ENCODE measurements at regions not wholly inside any gene's neighbourhood (a gene's known extent, or its start where the extent isn't known, plus 50 kb on each side); places are given as distances from the start of the nearest gene placed in this dataset.

DNA sequence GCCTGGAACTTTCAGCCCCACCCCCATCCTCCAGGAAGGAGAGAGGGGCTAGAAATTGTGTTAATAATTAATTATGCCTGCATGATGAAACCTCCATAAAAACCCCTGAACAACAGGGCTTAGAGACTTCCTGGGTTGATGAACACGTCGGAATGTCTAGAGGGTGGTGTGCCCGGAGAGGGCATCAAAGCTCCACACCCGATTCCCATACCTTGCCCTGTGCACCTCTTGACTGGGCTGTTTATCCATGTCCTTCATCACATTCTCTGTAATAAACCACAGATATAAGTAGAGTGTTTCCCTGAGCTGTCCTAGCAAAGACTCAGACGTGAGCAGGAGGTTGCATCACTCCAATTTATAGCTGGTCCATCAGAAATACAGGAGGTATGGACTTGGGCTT is 624.0 kb downstream of the NPHP4 start:
- ATAC-seq (no peak), DNase-seq (ENCODE audit: low read depth, low spot score) (no peak), FAIRE-seq (no peak)
- CTCF ChIA-PET: no interaction called here
- in situ Hi-C loops (cut with MboI) (no loop called here), intact Hi-C loops (cut with micrococcal nuclease; ENCODE audit: unreplicated experiment) (no loop called here)
- Histone ChIP-seq H3K27ac (ENCODE audit: control insufficient read depth, insufficient read depth) (no peak overlapping the region), H4K20me1 (ENCODE audit: control insufficient read depth, insufficient read depth) (no peaks in the 10 kb centered on the region), H3K4me1 (ENCODE audit: control insufficient read depth, insufficient read depth, low read length) (no peaks in the 10 kb centered on the region), H3K4me2 (ENCODE audit: control insufficient read depth, insufficient read depth) (no peak overlapping the region), H3K27me3 (replicated peaks in 1 of 2; ENCODE audit: control insufficient read depth in 2 of 2, insufficient read depth in 2 of 2, low read length in 1 of 2) (no peaks in the 10 kb centered on the region), H3K36me3 (ENCODE audit: control insufficient read depth in 2 of 2, insufficient read depth in 2 of 2, low read length in 1 of 2) (no peaks in the 10 kb centered on the region), H3K9me3 (replicated peaks; ENCODE audit: control insufficient read depth, insufficient read depth, low read length) (no peaks in the 10 kb centered on the region), H3K9ac (ENCODE audit: control insufficient read depth, insufficient read depth, low read length) (no peak overlapping the region), H2AFZ (ENCODE audit: control insufficient read depth, low read depth, low read length) (no peak overlapping the region), H3K4me3 (no peak overlapping the region), H3K79me2 (ENCODE audit: control insufficient read depth, insufficient read depth, low read length) (no peaks in the 10 kb centered on the region)
- TF ChIP-seq, protein P1, sequence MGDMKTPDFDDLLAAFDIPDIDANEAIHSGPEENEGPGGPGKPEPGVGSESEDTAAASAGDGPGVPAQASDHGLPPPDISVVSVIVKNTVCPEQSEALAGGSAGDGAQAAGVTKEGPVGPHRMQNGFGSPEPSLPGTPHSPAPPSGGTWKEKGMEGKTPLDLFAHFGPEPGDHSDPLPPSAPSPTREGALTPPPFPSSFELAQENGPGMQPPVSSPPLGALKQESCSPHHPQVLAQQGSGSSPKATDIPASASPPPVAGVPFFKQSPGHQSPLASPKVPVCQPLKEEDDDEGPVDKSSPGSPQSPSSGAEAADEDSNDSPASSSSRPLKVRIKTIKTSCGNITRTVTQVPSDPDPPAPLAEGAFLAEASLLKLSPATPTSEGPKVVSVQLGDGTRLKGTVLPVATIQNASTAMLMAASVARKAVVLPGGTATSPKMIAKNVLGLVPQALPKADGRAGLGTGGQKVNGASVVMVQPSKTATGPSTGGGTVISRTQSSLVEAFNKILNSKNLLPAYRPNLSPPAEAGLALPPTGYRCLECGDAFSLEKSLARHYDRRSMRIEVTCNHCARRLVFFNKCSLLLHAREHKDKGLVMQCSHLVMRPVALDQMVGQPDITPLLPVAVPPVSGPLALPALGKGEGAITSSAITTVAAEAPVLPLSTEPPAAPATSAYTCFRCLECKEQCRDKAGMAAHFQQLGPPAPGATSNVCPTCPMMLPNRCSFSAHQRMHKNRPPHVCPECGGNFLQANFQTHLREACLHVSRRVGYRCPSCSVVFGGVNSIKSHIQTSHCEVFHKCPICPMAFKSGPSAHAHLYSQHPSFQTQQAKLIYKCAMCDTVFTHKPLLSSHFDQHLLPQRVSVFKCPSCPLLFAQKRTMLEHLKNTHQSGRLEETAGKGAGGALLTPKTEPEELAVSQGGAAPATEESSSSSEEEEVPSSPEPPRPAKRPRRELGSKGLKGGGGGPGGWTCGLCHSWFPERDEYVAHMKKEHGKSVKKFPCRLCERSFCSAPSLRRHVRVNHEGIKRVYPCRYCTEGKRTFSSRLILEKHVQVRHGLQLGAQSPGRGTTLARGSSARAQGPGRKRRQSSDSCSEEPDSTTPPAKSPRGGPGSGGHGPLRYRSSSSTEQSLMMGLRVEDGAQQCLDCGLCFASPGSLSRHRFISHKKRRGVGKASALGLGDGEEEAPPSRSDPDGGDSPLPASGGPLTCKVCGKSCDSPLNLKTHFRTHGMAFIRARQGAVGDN (IDR thresholded peaks at IDR 0.05): no peak
- TF ChIP-seq, protein P2, sequence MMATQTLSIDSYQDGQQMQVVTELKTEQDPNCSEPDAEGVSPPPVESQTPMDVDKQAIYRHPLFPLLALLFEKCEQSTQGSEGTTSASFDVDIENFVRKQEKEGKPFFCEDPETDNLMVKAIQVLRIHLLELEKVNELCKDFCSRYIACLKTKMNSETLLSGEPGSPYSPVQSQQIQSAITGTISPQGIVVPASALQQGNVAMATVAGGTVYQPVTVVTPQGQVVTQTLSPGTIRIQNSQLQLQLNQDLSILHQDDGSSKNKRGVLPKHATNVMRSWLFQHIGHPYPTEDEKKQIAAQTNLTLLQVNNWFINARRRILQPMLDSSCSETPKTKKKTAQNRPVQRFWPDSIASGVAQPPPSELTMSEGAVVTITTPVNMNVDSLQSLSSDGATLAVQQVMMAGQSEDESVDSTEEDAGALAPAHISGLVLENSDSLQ (IDR thresholded peaks at IDR 0.05): no peak
- TF ChIP-seq ASH2L (IDR thresholded peaks at IDR 0.05; ENCODE audit: borderline replicate concordance, low read depth): no peak
- RAD21 ChIA-PET (ENCODE audit: unreplicated experiment): no interaction called here
- no TSS peak for BruUV-seq (replicated peaks)
- 32% methylated on average over 5 of the region's 5 CpGs for WGBS (ENCODE audit: insufficient coverage, insufficient replicate concordance, low lambda C conversion rate, missing lambda C conversion rate)
- SMC1A ChIA-PET (ENCODE audit: uncharacterized antibody, unreplicated experiment): no interaction called here
- POLR2A ChIA-PET: no interaction called here
